Endothelial cell of umbilical vein (primary cell): ENCODE measurements at regions not wholly inside any gene's neighbourhood (a gene's known extent, or its start where the extent isn't known, plus 50 kb on each side); places are given as distances from the start of the nearest gene placed in this dataset.

Experiments
- CTCF ChIP-seq, 2 donors: IDR thresholded peaks; 1 replicate in 1 of 2; 2 replicates in 1 of 2; pipeline ENCODE4 v1.5.1; 2011; ENCODE audit warnings: low read length in 2 of 2, mild to moderate bottlenecking in 2 of 2, moderate library complexity in 2 of 2, control low read depth in 1 of 2, inconsistent platforms in 1 of 2, low read depth in 1 of 2; ENCODE audit not compliant: insufficient read depth in 1 of 2; ENCODE audit errors: extremely low read depth in 1 of 2
- EZH2 ChIP-seq: IDR thresholded peaks from 2 replicates; pipeline ENCODE4 v1.6.1; 2012; ENCODE audit warnings: borderline replicate concordance, low read depth, mild to moderate bottlenecking, moderate library complexity, low read length, inconsistent platforms; ENCODE audit not compliant: severe bottlenecking
- POLR2AphosphoS5 ChIP-seq: IDR thresholded peaks from 2 replicates; pipeline ENCODE4 v1.6.1; 2012; ENCODE audit warnings: low read depth, mild to moderate bottlenecking, control low read depth, low read length, moderate library complexity; ENCODE audit not compliant: insufficient read depth

GRCh38 chr6:163823577-163823976 is 409.1 kb downstream of the QKI start:
- TF ChIP-seq CTCF (IDR thresholded peaks at IDR 0.05; ENCODE audit: extremely low read depth in 1 of 2, insufficient read depth in 1 of 2, low read depth in 1 of 2, low read length in 2 of 2) = no peak
- TF ChIP-seq EZH2 = no peak
- TF ChIP-seq POLR2AphosphoS5 = no peak
